HepG2 (cell line): ENCODE measurements at regions not wholly inside any gene's neighbourhood (a gene's known extent, or its start where the extent isn't known, plus 50 kb on each side); places are given as distances from the start of the nearest gene placed in this dataset.

Experiments
- ATAC-seq: fragments of 200-7000 bp; cut with Tn5 transposase; 3 replicates; pipeline ENCODE4 v1.9.1; 2020; ENCODE audit warnings: mild to moderate bottlenecking, moderate library complexity
- BruUV-seq: library from RNA; stranded (reverse); fragments of 400-500 nt; replicated peaks from 2 replicates; lab custom pipeline; 2021; lab: Mats Ljungman, UMichigan
- CTCF ChIA-PET: fragments of 300-600 bp; formaldehyde crosslinking; extraction: SDS; loops from one replicate; lab custom pipeline; 2021; ENCODE audit warnings: low total read pairs, inconsistent platforms, low intra/inter-chr PET ratio; lab: Yijun Ruan, JAX
- POLR2A ChIA-PET: fragments of 350-600 bp; sonication (Branson Sonifier 250); formaldehyde crosslinking; loops from one replicate; lab custom pipeline; 2020; ENCODE audit warnings: antibody characterized with exemption, inconsistent platforms; lab: Yijun Ruan, JAX
- DNase-seq: peaks from one replicate; pipeline ENCODE4 v3.0.0-alpha.2; 2015; ENCODE audit warnings: low spot score
- FAIRE-seq: peaks from 3 replicates; lab custom pipeline; 2011; peaks lifted over from hg19 to GRCh38; lab: Jason Lieb, UNC
- H2AFZ ChIP-seq: one replicate; pipeline ENCODE4 v1.6.1; 2011; ENCODE audit warnings: low read length, inconsistent platforms
- H3K27ac ChIP-seq: fragments of 300-600 bp; 3 replicates; pipeline ENCODE4 v1.8.0; 2011; ENCODE audit warnings: mixed run types, mild to moderate bottlenecking, mixed read lengths, low read length, inconsistent platforms; ENCODE audit not compliant: insufficient read depth; ENCODE audit errors: extremely low read length
- H3K27me3 ChIP-seq, 2 experiments: fragments of 200-600 bp in 1 of 2; 2 replicates in 1 of 2; 3 replicates in 1 of 2; pipeline versions ENCODE4 v1.6.0 to v1.8.0; 2011; ENCODE audit warnings: low read length in 2 of 2, mild to moderate bottlenecking in 2 of 2, moderate library complexity in 2 of 2, inconsistent platforms in 1 of 2; ENCODE audit not compliant: insufficient read depth in 2 of 2, control insufficient read depth in 1 of 2
- H3K36me3 ChIP-seq, 2 experiments: fragments of 200-600 bp in 1 of 2; replicated peaks in 1 of 2; 2 replicates in 1 of 2; 3 replicates in 1 of 2; pipeline versions ENCODE4 v1.5.1 to v1.8.0; 2011; ENCODE audit warnings: low read length in 2 of 2, inconsistent platforms in 1 of 2; ENCODE audit not compliant: insufficient read depth in 2 of 2, control insufficient read depth in 1 of 2
- H3K4me1 ChIP-seq: 2 replicates; pipeline ENCODE4 v1.5.1; 2012; ENCODE audit warnings: low read length, inconsistent platforms; ENCODE audit not compliant: insufficient read depth
- H3K4me2 ChIP-seq: 2 replicates; pipeline ENCODE4 v1.6.0; 2011; ENCODE audit warnings: low read depth, low read length, inconsistent platforms
- H3K4me3 ChIP-seq, 3 experiments: fragments of 200-600 bp in 1 of 3; sonication (generic), shearing (Covaris generic) in 1 of 3; replicated peaks in 1 of 3; 2 replicates each; pipeline ENCODE4 v1.5.1; 2011 to 2016; ENCODE audit warnings: low read length in 3 of 3, inconsistent platforms in 2 of 3, low read depth in 2 of 3, mild to moderate bottlenecking in 2 of 3, control low read depth in 1 of 3, mixed read lengths in 1 of 3; ENCODE audit not compliant: insufficient read depth in 1 of 3
- H3K79me2 ChIP-seq: one replicate; pipeline ENCODE4 v1.6.1; 2011; ENCODE audit warnings: low read length, inconsistent platforms; ENCODE audit not compliant: insufficient read depth
- H3K9ac ChIP-seq: 2 replicates; pipeline ENCODE4 v1.6.0; 2011; ENCODE audit warnings: mild to moderate bottlenecking, low read depth, low read length, inconsistent platforms; ENCODE audit not compliant: insufficient read depth
- H3K9me3 ChIP-seq: 2 replicates; pipeline ENCODE4 v1.5.1; 2012; ENCODE audit warnings: mild to moderate bottlenecking, low read length
- H4K20me1 ChIP-seq: 2 replicates; pipeline ENCODE4 v1.6.0; 2011; ENCODE audit warnings: inconsistent platforms, mild to moderate bottlenecking, low read length, moderate library complexity; ENCODE audit not compliant: insufficient read depth
- ATRX ChIP-seq: sonication (generic); formaldehyde crosslinking; IDR thresholded peaks from 2 replicates; pipeline ENCODE4 v1.4.0; 2020; ENCODE audit warnings: missing genetic modification reagents, borderline replicate concordance
- CBFB ChIP-seq: sonication (generic); formaldehyde crosslinking; IDR thresholded peaks from 2 replicates; pipeline ENCODE4 v1.4.0; 2020; ENCODE audit warnings: missing genetic modification reagents
- IKZF5 ChIP-seq: IDR thresholded peaks from 2 replicates; pipeline ENCODE4 v1.6.1; 2018; ENCODE audit warnings: missing genetic modification reagents, mild to moderate bottlenecking, missing compliant biosample characterization
- KMT2B ChIP-seq: IDR thresholded peaks from 2 replicates; pipeline ENCODE4 v1.6.1; 2016; ENCODE audit warnings: missing genetic modification reagents, missing compliant biosample characterization
- MXD1 ChIP-seq: sonication (generic); formaldehyde crosslinking; IDR thresholded peaks from 2 replicates; pipeline ENCODE4 v1.4.0; 2020; ENCODE audit warnings: mild to moderate bottlenecking, missing genetic modification reagents
- PCBP1 ChIP-seq: fragments of 200-400 bp; formaldehyde crosslinking; IDR thresholded peaks from 2 replicates; pipeline ENCODE4 v1.6.1; 2017; ENCODE audit warnings: mild to moderate bottlenecking, low read depth, low read length, borderline replicate concordance
- SRSF9 ChIP-seq: fragments of 200-400 bp; formaldehyde crosslinking; IDR thresholded peaks from 2 replicates; pipeline ENCODE4 v1.6.1; 2018; ENCODE audit warnings: borderline replicate concordance, mild to moderate bottlenecking, low read depth, low read length; ENCODE audit not compliant: insufficient read depth, poor library complexity, severe bottlenecking
- THAP11 ChIP-seq: IDR thresholded peaks from 2 replicates; pipeline ENCODE4 v1.6.1; 2016; ENCODE audit warnings: missing biosample characterization, missing genetic modification reagents
- ZFYVE20 ChIP-seq: sonication (generic); formaldehyde crosslinking; IDR thresholded peaks from 2 replicates; pipeline ENCODE4 v1.8.0; 2023; ENCODE audit warnings: low read depth, mild to moderate bottlenecking, moderate library complexity, missing genetic modification reagents, borderline replicate concordance
- ZNF253 ChIP-seq: sonication (generic); formaldehyde crosslinking; IDR thresholded peaks from 2 replicates; pipeline ENCODE4 v1.8.0; 2022; ENCODE audit warnings: mild to moderate bottlenecking, missing genetic modification reagents, borderline replicate concordance
- ZNF496 ChIP-seq: sonication (generic); formaldehyde crosslinking; IDR thresholded peaks from 2 replicates; pipeline ENCODE4 v1.8.1; 2023; ENCODE audit warnings: mild to moderate bottlenecking, moderate library complexity, missing genetic modification reagents; ENCODE audit not compliant: insufficient replicate concordance
- ZNF510 ChIP-seq: sonication (generic); formaldehyde crosslinking; IDR thresholded peaks from 2 replicates; pipeline ENCODE4 v1.4.0; 2020; ENCODE audit warnings: low read depth, mild to moderate bottlenecking, missing genetic modification reagents
- ZNF790 ChIP-seq: sonication (generic); formaldehyde crosslinking; IDR thresholded peaks from 2 replicates; pipeline ENCODE4 v1.8.0; 2022; ENCODE audit warnings: missing genetic modification reagents, mild to moderate bottlenecking, borderline replicate concordance
- WGBS: methylation state at CpG from one replicate; pipeline ENCODE4 v1.1.6; 2017; ENCODE audit warnings: low lambda C conversion rate; 5-methylcytosine and 5-hydroxymethylcytosine counted together
- in situ Hi-C: cut with HindIII; loops from 2 replicates; pipeline ENCODE4 v1.10.0; 2017; ENCODE audit warnings: low pct_unique_long_range_greater_than_20kb; ENCODE audit not compliant: extremely low pct_ligation_motif_present
- intact Hi-C: fragments of 100-400 bp; cut with micrococcal nuclease; formaldehyde crosslinking; loops from one replicate; pipeline ENCODE4 v1.10.0; 2022; ENCODE audit not compliant: unreplicated experiment

- no peak for FAIRE-seq
- CTCF ChIA-PET = no interaction called here
These were observed 455.9 kb upstream of the MARCKS start for GRCh38 chr6:113401231-113401630.

More at GRCh38 chr6:113401231-113401630, 455.9 kb upstream of the MARCKS start:
- Histone ChIP-seq H2AFZ (no peak overlapping the region), H3K27me3 (no peaks in the 10 kb centered on the region; a peak in 1 of 5 replicates), H3K9ac (no peak overlapping the region), H3K36me3 (no peaks in the 10 kb centered on the region), H3K4me3 (no peak overlapping the region), H3K27ac (no peak overlapping the region), H3K4me1 (no peaks in the 10 kb centered on the region), H3K9me3 (no peaks in the 10 kb centered on the region), H4K20me1 (no peaks in the 10 kb centered on the region), H3K79me2 (no peaks in the 10 kb centered on the region), H3K4me2 (no peak overlapping the region)
- DNase-seq = no peak
- 50% methylated on average over 2 of the region's 2 CpGs for WGBS
- POLR2A ChIA-PET = no interaction called here
- intact Hi-C loops (no loop called here), in situ Hi-C loops (loop anchor here (25.0 kb wide), 1 partner anchor 614 kb away; no protein-coding TSS in a partner anchor)
- ATAC-seq = no peak
- no TSS peak for BruUV-seq
- TF ChIP-seq ZFYVE20 (CRISPR knock-in tag) (no peak), ATRX (CRISPR knock-in tag) (no peak), KMT2B (CRISPR knock-in tag) (no peak), PCBP1 (no peak), ZNF253 (CRISPR knock-in tag) (no peak), ZNF496 (CRISPR knock-in tag) (no peak), THAP11 (no peak), SRSF9 (no peak), CBFB (no peak), ZNF510 (no peak), ZNF790 (CRISPR knock-in tag) (no peak), IKZF5 (CRISPR knock-in tag) (no peak), MXD1 (no peak)
